Stimulated activated naive CD4-positive, alpha-beta T cell treated with Interleukin-2 at 50 U/mL for 16 hours (primary cell): ENCODE measurements at regions not wholly inside any gene's neighbourhood (a gene's known extent, or its start where the extent isn't known, plus 50 kb on each side); places are given as distances from the start of the nearest gene placed in this dataset.

Source experiments
- DNase-seq: peaks from one replicate; lab custom pipeline; 2025; lab: John Stamatoyannopoulos, UW

- DNase-seq, result no peak
Observed at GRCh38 chr21:33155422-33155821, 74.3 kb upstream of the IFNAR2 start.

DNA sequence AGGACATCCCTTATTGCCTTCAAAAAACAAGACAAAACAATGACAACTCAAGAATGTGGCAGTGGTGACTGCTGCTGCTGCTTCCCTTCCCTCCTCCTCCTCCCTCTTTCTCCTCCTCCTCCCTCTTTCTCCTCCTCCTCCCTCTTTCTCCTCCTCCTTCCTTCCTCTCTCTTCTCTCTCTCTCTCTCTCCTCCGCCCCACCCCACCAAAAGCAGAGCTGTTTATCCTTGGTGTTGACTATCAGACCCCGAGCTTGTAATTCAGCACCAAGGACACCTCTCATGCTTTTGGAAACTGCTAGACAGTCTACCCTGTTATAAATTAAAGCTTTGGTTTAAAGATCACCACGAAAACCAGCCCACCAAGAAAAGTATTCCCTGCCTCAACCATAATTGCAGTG lies 72.4 kb upstream of the IFNAR2 start:
- no peak for DNase-seq

- no peak for DNase-seq
Observed at GRCh38 chr21:33158654-33159053, 71.1 kb upstream of the IFNAR2 start.

GRCh38 chr21:33162436-33162951 lies 67.2 kb upstream of the IFNAR2 start:
- no peak for DNase-seq

DNA sequence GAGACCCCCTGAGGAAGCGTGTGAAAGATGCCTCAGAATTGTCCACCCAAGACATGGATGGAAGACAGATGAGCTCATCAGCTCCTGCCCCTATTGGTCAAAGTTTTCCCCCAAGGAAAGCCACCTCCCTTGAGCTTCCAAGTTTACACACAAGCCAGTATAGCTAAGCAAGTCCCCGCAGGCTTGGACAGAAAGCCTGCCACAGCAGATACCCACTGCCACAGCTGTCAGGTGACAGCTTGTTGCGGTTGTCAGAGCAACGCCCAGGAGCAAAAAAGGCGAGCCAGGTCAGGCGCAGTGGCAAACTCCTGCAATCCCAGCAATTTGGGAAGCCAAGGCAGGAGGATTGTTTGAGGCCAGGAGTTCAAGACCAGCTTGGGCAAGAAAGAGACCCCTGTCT lies 60.9 kb upstream of the IFNAR2 start:
- no peak for DNase-seq

DNA sequence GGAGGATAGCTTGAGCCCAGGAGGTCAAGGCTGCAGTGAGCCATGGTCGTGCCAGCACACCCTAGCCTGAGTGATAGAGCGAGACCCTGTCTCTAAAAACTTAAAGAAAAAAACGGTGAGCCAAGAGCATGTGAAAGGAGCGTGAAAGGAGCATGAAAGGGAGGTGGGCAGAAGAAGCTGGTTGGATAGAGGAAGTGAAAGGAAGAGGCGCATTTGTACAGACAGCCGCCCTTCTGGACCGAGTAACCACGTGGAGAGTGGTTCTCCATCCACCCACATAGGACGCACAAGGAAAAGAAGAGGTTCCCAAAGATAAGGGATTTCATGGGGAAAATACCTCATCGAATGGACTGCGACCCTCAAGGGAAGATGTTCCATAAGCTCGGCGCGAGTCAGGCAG lies 60.4 kb upstream of the IFNAR2 start:
- no peak for DNase-seq

- DNase-seq, result no peak
Observed at GRCh38 chr21:33171616-33172169, 58.0 kb upstream of the IFNAR2 start.

DNA sequence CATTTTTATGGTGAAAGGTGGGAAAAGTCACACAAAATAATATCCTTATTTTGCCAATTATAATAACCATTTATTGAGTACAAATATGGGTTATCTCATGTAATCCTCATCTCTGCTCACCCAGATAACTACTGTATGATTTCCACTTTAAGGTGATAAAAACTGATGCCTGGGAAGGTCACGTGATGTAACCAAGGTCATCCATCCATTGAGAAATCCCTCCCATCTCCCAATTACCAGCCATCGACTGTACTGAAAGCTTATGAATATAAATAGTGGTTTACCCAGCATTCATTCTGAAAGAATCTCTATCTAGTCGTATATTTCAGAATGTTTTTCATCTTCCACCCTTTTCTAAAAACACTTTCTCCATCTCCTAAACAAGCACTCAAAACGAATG lies 55.0 kb upstream of the IFNAR2 start:
- no peak for DNase-seq
